K562 (cell line): ENCODE measurements at regions not wholly inside any gene's neighbourhood (a gene's known extent, or its start where the extent isn't known, plus 50 kb on each side); places are given as distances from the start of the nearest gene placed in this dataset.

ENCODE experiments used
- ATAC-seq: fragments of 200-7000 bp; cut with Tn5 transposase; 3 replicates; pipeline ENCODE4 v1.9.1; 2020; ENCODE audit warnings: moderate library complexity
- BruUV-seq: library from RNA; stranded (reverse); fragments of 400-500 nt; replicated peaks from 2 replicates; lab custom pipeline; 2021; lab: Mats Ljungman, UMichigan
- CTCF ChIA-PET: fragments of 300-600 bp; formaldehyde crosslinking; extraction: SDS; loops from one replicate; lab custom pipeline; 2021; ENCODE audit warnings: low intra/inter-chr PET ratio; lab: Yijun Ruan, JAX
- POLR2A ChIA-PET: fragments of 300-600, 350-650 bp; sonication (Branson Sonifier 250); formaldehyde crosslinking; extraction: SDS; loops from one replicate; lab custom pipeline; 2021; ENCODE audit warnings: antibody characterized with exemption, inconsistent platforms; lab: Yijun Ruan, JAX
- DNase-seq, 4 experiments: peaks; one replicate each; pipeline versions ENCODE4 v3.0.0 to v3.0.0-alpha.2; 2011 to 2018; ENCODE audit warnings: low spot score in 3 of 4, mixed read lengths in 3 of 4; ENCODE audit errors: extremely low read depth in 1 of 4
- FAIRE-seq: peaks from 2 replicates; lab custom pipeline; 2011; peaks lifted over from hg19 to GRCh38; lab: Jason Lieb, UNC
- H2AFZ ChIP-seq: 2 replicates; pipeline ENCODE4 v1.6.0; 2011; ENCODE audit warnings: low read depth, low read length, control low read depth, inconsistent platforms
- H3K27ac ChIP-seq: fragments of 200-600 bp; 3 replicates; pipeline ENCODE4 v1.8.0; 2011; ENCODE audit warnings: low read depth, mild to moderate bottlenecking, control low read depth, inconsistent platforms, low read length, moderate library complexity, mixed read lengths; ENCODE audit errors: extremely low read depth
- H3K27me3 ChIP-seq, 2 experiments: fragments of 300-600 bp in 1 of 2; 2 replicates in 1 of 2; 3 replicates in 1 of 2; pipeline versions ENCODE4 v1.6.0 to v1.8.0; 2011; ENCODE audit warnings: inconsistent platforms in 2 of 2, low read length in 2 of 2, mild to moderate bottlenecking in 1 of 2, mixed read lengths in 1 of 2, moderate library complexity in 1 of 2; ENCODE audit not compliant: control insufficient read depth in 2 of 2, insufficient read depth in 2 of 2
- H3K36me3 ChIP-seq: fragments of 300-600 bp; 3 replicates; pipeline ENCODE4 v1.8.0; 2011; ENCODE audit warnings: mild to moderate bottlenecking, low read length, inconsistent platforms; ENCODE audit not compliant: control insufficient read depth, insufficient read depth
- H3K4me1 ChIP-seq, 2 experiments: fragments of 200-600 bp in 1 of 2; replicated peaks in 1 of 2; 2 replicates in 1 of 2; 3 replicates in 1 of 2; pipeline versions ENCODE4 v1.5.1 to v1.8.0; 2011; ENCODE audit warnings: inconsistent platforms in 2 of 2, low read length in 2 of 2, mild to moderate bottlenecking in 1 of 2, mixed read lengths in 1 of 2, moderate library complexity in 1 of 2; ENCODE audit not compliant: control insufficient read depth in 2 of 2, insufficient read depth in 2 of 2
- H3K4me2 ChIP-seq: 2 replicates; pipeline ENCODE4 v1.6.1; 2011; ENCODE audit warnings: low read length, control low read depth, inconsistent platforms, mixed read lengths; ENCODE audit not compliant: insufficient read depth
- H3K4me3 ChIP-seq: fragments of 200-600 bp; sonication (generic), shearing (Covaris generic); 2 replicates; pipeline ENCODE4 v1.5.1; 2016; ENCODE audit warnings: control low read depth, inconsistent platforms
- H3K79me2 ChIP-seq: fragments of 200-600 bp; 3 replicates; pipeline ENCODE4 v1.8.0; 2011; ENCODE audit warnings: low read length, inconsistent platforms; ENCODE audit not compliant: control insufficient read depth, insufficient read depth
- H3K9ac ChIP-seq, 2 experiments: 2 replicates each; pipeline versions ENCODE4 v1.6.0 to v1.6.1; 2011; ENCODE audit warnings: low read depth in 2 of 2, low read length in 2 of 2, control low read depth in 1 of 2, inconsistent platforms in 1 of 2, mild to moderate bottlenecking in 1 of 2, mixed read lengths in 1 of 2; ENCODE audit not compliant: insufficient read depth in 1 of 2
- H3K9me1 ChIP-seq: one replicate; pipeline ENCODE4 v1.6.0; 2011; ENCODE audit warnings: inconsistent platforms, mild to moderate bottlenecking, low read length, moderate library complexity; ENCODE audit not compliant: control insufficient read depth, insufficient read depth
- H3K9me3 ChIP-seq: replicated peaks from 2 replicates; pipeline ENCODE4 v1.5.1; 2011; ENCODE audit warnings: low read depth, low read length, inconsistent platforms; ENCODE audit not compliant: control insufficient read depth, insufficient read depth
- H4K20me1 ChIP-seq: replicated peaks from 2 replicates; pipeline ENCODE4 v1.6.1; 2011; ENCODE audit warnings: low read length, inconsistent platforms, mixed read lengths; ENCODE audit not compliant: control insufficient read depth, insufficient read depth
- BCL6 ChIP-seq: fragments of 250-450 bp; sonication (Bioruptor Pico); IDR thresholded peaks from 2 replicates; pipeline ENCODE4 v1.4.0; 2020
- FOXM1 ChIP-seq, 2 experiments: fragments of 450-650 bp in 1 of 2; sonication (generic) in 1 of 2; formaldehyde crosslinking in 1 of 2; IDR thresholded peaks; 2 replicates each; pipeline versions ENCODE4 v1.6.1 to v1.9.0; 2017 to 2022; ENCODE audit warnings: low read depth in 2 of 2, mild to moderate bottlenecking in 2 of 2, missing genetic modification reagents in 1 of 2, moderate library complexity in 1 of 2
- JUND ChIP-seq, 2 experiments: IDR thresholded peaks; 2 replicates in 1 of 2; 3 replicates in 1 of 2; pipeline ENCODE4 v1.6.1; 2011; ENCODE audit warnings: borderline replicate concordance in 2 of 2, low read depth in 2 of 2, low read length in 2 of 2, improper control_type of control experiment in 1 of 2, missing biosample characterization in 1 of 2, missing genetic modification characterization in 1 of 2, missing genetic modification reagents in 1 of 2
- PATZ1 ChIP-seq: fragments of 250-450 bp; sonication (Bioruptor Pico); IDR thresholded peaks from 2 replicates; pipeline ENCODE4 v1.5.0; 2020; ENCODE audit warnings: mild to moderate bottlenecking, borderline replicate concordance
- RBM25 ChIP-seq: fragments of 200-400 bp; formaldehyde crosslinking; IDR thresholded peaks from 2 replicates; pipeline ENCODE4 v1.6.1; 2018; ENCODE audit warnings: low read length, low read depth, moderate library complexity; ENCODE audit not compliant: severe bottlenecking
- REST ChIP-seq, 2 experiments: fragments of 450-650 bp; formaldehyde crosslinking in 1 of 2; IDR thresholded peaks; 2 replicates each; pipeline versions ENCODE4 v1.4.0 to v1.6.1; 2014 to 2020; ENCODE audit warnings: mild to moderate bottlenecking in 2 of 2, borderline replicate concordance in 1 of 2, low read depth in 1 of 2
- RFX7 ChIP-seq: fragments of 250-450 bp; sonication (Bioruptor Pico); IDR thresholded peaks from 2 replicates; pipeline ENCODE4 v1.5.1; 2021; ENCODE audit warnings: mild to moderate bottlenecking
- SMAD4 ChIP-seq: fragments of 250-450 bp; sonication (Bioruptor Pico); conservative IDR thresholded peaks from 2 replicates; pipeline ENCODE4 v1.8.0; 2021; ENCODE audit warnings: inconsistent platforms, mild to moderate bottlenecking, moderate library complexity
- ZBTB43 ChIP-seq: sonication (generic); formaldehyde crosslinking; IDR thresholded peaks from 2 replicates; pipeline ENCODE4 v1.8.0; 2023; ENCODE audit warnings: mild to moderate bottlenecking, missing genetic modification reagents
- ZNF324 ChIP-seq: fragments of 250-450 bp; sonication (Bioruptor Pico); IDR thresholded peaks from 2 replicates; pipeline ENCODE4 v1.4.0; 2020; ENCODE audit warnings: mild to moderate bottlenecking
- WGBS: fragments of 100-300 bp; shearing (Covaris generic); methylation state at CpG from one replicate; pipeline ENCODE4 v1.1.6; 2016; ENCODE audit warnings: low coverage, mixed read lengths; ENCODE audit not compliant: insufficient coverage; ENCODE audit errors: missing lambda C conversion rate; 5-methylcytosine and 5-hydroxymethylcytosine counted together
- in situ Hi-C: fragments of 300-500 bp; cut with MboI; formaldehyde crosslinking; loops from 4 replicates; pipeline ENCODE4 v1.15.0; 2018; ENCODE audit warnings: inconsistent platforms, mixed read lengths
- intact Hi-C: fragments of 100-400 bp; cut with micrococcal nuclease; formaldehyde crosslinking; loops from 2 replicates; pipeline ENCODE4 v1.14.2; 2022

GRCh38 chr5:118258223-118258622 is 730.1 kb downstream of the DTWD2 start:
- BruUV-seq: no TSS peak
- no peak for FAIRE-seq
- no peak overlapping the region for H2AFZ ChIP-seq
- no peak for TF ChIP-seq ZBTB43 (CRISPR knock-in tag)
- TF ChIP-seq BCL6: no peak
- no peak for TF ChIP-seq PATZ1 (CRISPR knock-in tag)
- no peak for TF ChIP-seq SMAD4 (CRISPR knock-in tag)
- TF ChIP-seq JUND (IDR thresholded peaks at IDR 0.05; ENCODE audit: borderline replicate concordance, low read depth, low read length): no peak
- TF ChIP-seq JUND (tag; IDR thresholded peaks at IDR 0.05; ENCODE audit: borderline replicate concordance, low read depth, low read length): no peak
- TF ChIP-seq RBM25: no peak
- no peak for TF ChIP-seq RFX7 (CRISPR knock-in tag)
- TF ChIP-seq ZNF324 (CRISPR knock-in tag): no peak
- TF ChIP-seq FOXM1 (IDR thresholded peaks at IDR 0.05; ENCODE audit: low read depth): no peak
- TF ChIP-seq FOXM1 (CRISPR knock-in tag; IDR thresholded peaks at IDR 0.05; ENCODE audit: low read depth): no peak
- TF ChIP-seq REST (IDR thresholded peaks at IDR 0.05; ENCODE audit: borderline replicate concordance): no peak
- TF ChIP-seq REST (CRISPR knock-in tag; IDR thresholded peaks at IDR 0.05; ENCODE audit: low read depth): no peak

More at GRCh38 chr5:118258223-118258622, 730.1 kb downstream of the DTWD2 start:
- intact Hi-C loops (no loop called here), in situ Hi-C loops (no loop called here)
- Histone ChIP-seq H3K27me3 (no peaks in the 10 kb centered on the region), H3K79me2 (no peaks in the 10 kb centered on the region), H4K20me1 (no peaks in the 10 kb centered on the region), H3K4me1 (no peaks in the 10 kb centered on the region), H3K9me3 (no peaks in the 10 kb centered on the region; the same call in 1 of the 2 replicates), H3K4me2 (no peak overlapping the region), H3K36me3 (no peaks in the 10 kb centered on the region), H3K4me3 (no peak overlapping the region), H3K27ac (no peak overlapping the region), H3K9ac (no peak overlapping the region), H3K9me1 (no peaks in the 10 kb centered on the region)
- ChIA-PET POLR2A (no interaction called here), CTCF (no interaction called here)
- no peak for DNase-seq
- ATAC-seq: no peak
- WGBS: 0% methylated on average over 1 of the region's 1 CpG
